Smooth muscle cell of the brain vasculature (primary cell): ENCODE measurements at regions not wholly inside any gene's neighbourhood (a gene's known extent, or its start where the extent isn't known, plus 50 kb on each side); places are given as distances from the start of the nearest gene placed in this dataset.

Experiments used
- DNase-seq: peaks from one replicate; pipeline ENCODE4 v3.0.0-alpha.2; 2012; ENCODE audit warnings: low read depth, low spot score

DNA sequence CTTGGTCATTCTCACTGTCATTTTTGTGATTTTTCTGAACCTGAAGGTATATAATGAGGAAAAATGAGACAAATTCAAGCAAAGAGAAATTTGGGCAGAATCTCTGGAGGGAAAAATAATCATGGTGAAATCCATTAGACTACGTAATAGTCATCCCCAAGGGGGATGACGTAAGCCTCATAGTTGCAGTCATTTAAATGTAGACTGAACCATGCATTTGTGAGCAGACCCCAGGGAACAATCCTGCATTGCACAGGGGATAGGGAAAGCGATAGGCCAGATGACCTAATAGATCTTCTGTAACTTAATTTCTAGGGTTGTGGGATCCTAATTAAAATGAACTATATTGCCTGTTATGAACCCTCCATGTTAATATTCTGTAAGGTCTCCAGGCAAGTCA lies 167.4 kb upstream of the C1orf21 start:
- no peak for DNase-seq

DNA sequence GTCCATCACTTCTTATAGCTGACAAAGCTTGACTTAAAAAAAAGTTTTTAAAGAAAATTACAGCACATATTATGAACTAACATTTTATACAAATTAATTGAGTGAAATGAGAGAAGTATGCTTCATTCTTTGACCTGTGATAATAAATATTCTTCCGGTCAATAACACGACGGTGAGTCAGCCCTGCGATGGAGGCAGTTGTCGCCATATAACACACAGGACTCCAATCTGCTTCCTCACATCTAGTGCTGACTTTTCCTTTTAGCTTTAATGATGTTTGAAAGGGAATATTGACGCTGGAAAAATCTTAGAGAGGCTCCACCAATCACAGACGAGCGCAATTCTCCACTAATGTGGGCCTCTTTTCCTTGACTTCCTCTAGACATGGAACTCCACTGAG lies 166.9 kb upstream of the C1orf21 start:
- DNase-seq = no peak

DNA sequence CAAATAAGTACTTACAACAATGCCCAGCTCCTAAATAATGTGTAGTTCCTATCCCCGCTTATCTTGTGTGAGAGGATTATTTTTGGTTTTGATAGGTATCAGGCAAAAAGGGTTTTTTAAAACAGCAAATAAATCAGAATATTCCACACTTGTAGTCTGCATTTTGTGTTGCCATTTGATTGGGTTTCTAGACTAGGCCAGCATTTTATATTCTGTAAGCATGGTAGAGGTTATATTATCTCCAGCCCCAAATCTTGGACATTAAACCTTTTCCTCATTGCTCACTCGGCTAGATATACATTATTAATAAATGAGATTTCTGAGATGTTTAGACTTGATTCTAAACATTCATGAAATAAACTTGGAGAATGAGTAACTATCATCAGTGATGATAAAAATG lies 165.7 kb upstream of the C1orf21 start:
- DNase-seq = no peak

DNA sequence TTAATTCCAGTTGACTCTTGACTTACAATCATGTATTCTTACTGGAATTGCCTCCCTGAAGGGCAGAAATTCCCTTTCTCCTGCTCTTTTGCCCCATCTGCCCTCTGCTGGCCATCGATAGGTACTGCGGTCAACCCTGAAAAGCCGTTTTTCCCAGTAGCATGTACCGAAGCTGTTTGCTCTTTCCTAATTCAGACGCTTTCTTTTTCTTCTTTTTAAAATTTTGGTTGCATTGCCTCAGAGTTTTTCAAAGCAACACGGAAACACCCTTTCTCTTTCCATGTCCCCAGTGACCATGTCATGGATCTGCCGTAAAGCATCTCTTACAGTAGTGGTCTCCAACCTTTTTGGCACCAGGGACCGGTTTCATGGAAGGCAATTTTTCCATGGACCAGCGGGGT lies 164.2 kb upstream of the C1orf21 start:
- DNase-seq = no peak

- no peak for DNase-seq
Measured at GRCh38 chr1:184223216-184223615, 163.6 kb upstream of the C1orf21 start.

DNA sequence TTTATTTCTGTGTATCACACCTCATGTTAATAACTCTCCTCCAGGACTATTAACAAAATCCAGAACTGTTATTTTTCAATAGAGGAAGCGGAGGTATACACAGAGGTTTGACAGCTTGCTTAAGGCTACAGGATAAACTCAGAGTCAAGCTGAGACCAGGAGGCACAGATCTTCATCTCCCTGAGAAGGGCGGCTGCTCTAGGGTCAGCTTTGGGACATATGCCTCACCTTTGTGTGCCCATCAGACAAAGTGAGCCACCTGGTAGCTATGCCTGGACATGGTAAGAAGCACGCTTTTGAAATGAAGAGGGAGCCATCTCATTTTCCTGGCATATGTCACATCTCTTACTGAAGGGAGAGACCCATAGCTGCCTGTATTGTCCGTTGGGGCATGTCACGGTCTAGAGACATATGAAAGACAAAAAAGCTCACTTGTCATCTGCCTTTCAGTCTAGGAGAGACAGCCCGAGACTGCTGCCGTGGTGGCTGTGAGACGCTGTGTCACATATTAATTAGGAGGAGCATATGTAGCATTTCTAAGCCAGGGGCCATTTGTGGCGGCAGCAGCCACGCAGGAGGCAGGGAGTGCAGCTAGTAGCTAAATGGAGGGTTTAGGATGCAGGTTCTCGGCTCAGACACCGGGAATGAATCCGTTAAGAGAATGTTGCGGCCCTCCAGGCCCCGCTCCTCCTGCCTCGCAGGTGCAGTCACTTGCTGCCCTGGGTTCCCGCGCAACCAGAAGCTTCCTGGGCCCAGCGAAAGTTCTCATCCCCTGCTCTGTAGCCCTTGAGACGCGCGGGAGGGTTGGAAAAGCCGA lies 161.3 kb upstream of the C1orf21 start:
- no peak for DNase-seq

GRCh38 chr1:184226100-184226487 lies 160.7 kb upstream of the C1orf21 start:
- DNase-seq = no peak

DNA sequence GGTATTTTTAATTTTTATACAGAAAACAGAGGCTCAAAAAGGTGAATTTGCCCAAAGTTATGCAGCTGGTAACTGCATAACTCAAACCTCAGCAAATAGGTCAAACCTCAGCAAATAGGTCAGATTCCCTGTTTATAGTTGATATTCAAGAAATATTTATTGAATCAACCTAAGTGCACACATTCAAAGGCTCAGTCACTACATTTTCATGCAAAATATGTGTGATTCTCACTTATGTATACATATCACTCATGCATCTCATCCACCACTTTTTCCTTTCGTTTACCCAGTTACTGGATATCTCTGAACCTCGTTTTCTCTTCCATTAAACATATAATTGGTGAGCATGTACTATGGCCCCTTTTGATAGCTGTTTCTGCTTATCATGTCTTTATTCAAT lies 158.3 kb upstream of the C1orf21 start:
- no peak for DNase-seq

GRCh38 chr1:184237588-184237987 lies 149.2 kb upstream of the C1orf21 start:
- DNase-seq = no peak

- no peak for DNase-seq
Measured at GRCh38 chr1:184241446-184241845, 145.4 kb upstream of the C1orf21 start.

- DNase-seq = no peak
Measured at GRCh38 chr1:184242507-184242943, 144.3 kb upstream of the C1orf21 start.

DNA sequence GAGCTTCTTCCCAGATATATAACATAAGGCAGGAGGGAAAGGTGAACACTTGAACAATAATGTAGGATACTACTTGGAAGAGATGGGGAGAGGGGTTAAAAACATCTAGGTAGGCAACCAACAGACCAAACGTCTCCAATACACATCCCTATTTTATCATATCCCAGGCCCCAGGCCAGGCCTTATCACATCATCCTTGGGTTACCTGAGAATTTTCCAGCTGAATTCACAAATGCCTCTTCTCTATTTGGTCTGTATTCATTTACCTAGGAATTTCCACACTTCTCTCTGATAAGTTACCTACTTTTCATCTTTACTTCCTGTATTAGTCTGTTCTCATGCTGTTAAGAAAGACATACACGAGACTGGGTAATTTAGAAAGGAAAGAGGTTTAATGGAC lies 141.9 kb upstream of the C1orf21 start:
- no peak for DNase-seq

- DNase-seq = no peak
Measured at GRCh38 chr1:184247671-184248070, 139.2 kb upstream of the C1orf21 start.

DNA sequence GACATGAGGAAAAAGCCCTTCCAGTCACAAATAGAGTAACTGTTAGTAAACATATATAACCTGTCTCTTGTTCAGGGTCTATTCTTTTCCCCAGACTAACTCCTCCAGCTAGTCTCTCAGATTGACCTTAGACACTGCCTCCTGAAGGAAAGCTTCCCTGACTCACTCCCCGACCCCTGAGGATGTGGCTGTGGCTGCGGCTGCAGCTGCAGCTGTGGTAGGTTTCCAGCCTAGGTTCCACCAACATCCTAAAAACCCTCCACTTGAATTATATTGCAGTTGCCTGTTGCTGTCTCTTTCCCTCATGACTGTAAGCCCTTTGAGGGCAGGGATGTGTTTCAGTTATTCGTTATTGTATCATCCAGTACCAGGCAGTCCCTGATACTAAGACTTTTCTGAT lies 132.9 kb upstream of the C1orf21 start:
- no peak for DNase-seq

DNA sequence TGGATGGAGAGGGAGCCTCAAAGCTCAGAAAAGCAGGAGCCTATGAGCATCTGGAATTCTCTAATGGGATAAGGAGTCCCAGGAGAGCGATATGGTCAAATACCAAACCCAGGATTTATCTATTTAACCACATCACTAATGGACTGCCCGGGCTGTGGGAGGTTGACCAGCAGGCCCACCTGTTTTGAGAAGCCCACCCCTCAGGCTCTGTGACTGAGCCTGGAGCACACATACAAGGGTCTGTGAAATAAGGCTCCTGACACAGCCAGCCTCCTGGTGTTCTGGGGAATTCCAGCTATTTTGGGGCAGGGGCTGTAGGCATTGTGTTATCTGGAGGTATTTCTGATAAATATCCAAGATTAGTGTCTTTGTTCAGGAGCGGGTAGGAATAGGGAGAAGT lies 132.0 kb upstream of the C1orf21 start:
- no peak for DNase-seq

GRCh38 chr1:184255560-184255959 lies 131.3 kb upstream of the C1orf21 start:
- no peak for DNase-seq

GRCh38 chr1:184257873-184258272 lies 129.0 kb upstream of the C1orf21 start:
- DNase-seq = no peak

GRCh38 chr1:184258525-184258924 lies 128.3 kb upstream of the C1orf21 start:
- DNase-seq = no peak

- no peak for DNase-seq
Measured at GRCh38 chr1:184260382-184260781, 126.4 kb upstream of the C1orf21 start.

GRCh38 chr1:184262109-184262508 lies 124.7 kb upstream of the C1orf21 start:
- no peak for DNase-seq

- no peak for DNase-seq
Measured at GRCh38 chr1:184267747-184268146, 119.1 kb upstream of the C1orf21 start.

DNA sequence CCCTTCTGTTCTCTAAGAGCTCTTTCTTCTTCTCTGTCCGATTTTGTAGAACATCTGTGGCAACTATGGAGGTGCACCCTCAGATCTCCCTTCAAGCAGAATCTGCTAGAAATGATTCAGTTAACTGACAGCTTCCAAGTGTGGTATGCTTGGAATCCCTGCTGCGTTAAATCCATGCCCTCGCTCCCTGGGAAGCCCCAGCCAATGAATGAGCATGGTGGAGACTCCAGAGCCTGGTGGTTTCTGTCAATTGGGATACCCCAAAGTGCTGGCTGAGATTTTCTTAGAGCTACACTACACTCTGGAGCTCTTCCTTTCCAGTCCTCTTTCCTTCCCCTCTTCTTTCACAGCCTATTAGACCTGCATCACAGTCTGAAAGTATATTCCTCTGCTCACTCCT lies 116.3 kb upstream of the C1orf21 start:
- DNase-seq = no peak

GRCh38 chr1:184272175-184272866 lies 114.5 kb upstream of the C1orf21 start:
- no peak for DNase-seq
